PFSK-1 (cell line): ENCODE measurements at regions not wholly inside any gene's neighbourhood (a gene's known extent, or its start where the extent isn't known, plus 50 kb on each side); places are given as distances from the start of the nearest gene placed in this dataset.

Experiments used
- FOXP2 ChIP-seq: optimal IDR thresholded peaks from 2 replicates; pipeline ENCODE3; 2011; ENCODE audit warnings: borderline replicate concordance, control low read depth, inconsistent platforms; ENCODE audit not compliant: insufficient read depth; ENCODE audit errors: extremely low read length, extremely low read depth
- POLR2AphosphoS5 ChIP-seq: IDR thresholded peaks from 2 replicates; pipeline ENCODE4 v1.6.1; 2012; ENCODE audit warnings: low read depth, mild to moderate bottlenecking, control low read depth, low read length, moderate library complexity
- SIN3A ChIP-seq: IDR thresholded peaks from 2 replicates; pipeline ENCODE4 v1.6.1; 2012; ENCODE audit warnings: mild to moderate bottlenecking, low read length, moderate library complexity, borderline replicate concordance; ENCODE audit not compliant: insufficient read depth
- TAF1 ChIP-seq: IDR thresholded peaks from 2 replicates; pipeline ENCODE4 v1.6.1; 2012; ENCODE audit warnings: low read length, control low read depth, borderline replicate concordance; ENCODE audit not compliant: insufficient read depth
- TF ChIP-seq, protein P1 (sequence below), 2 experiments: IDR thresholded peaks; 2 replicates each; pipeline versions ENCODE4 v1.6.1 to v1.8.0; 2011 to 2012; ENCODE audit warnings: low read depth in 2 of 2, low read length in 2 of 2, control low read depth in 1 of 2, inconsistent platforms in 1 of 2, mild to moderate bottlenecking in 1 of 2, moderate library complexity in 1 of 2; ENCODE audit not compliant: insufficient read depth in 1 of 2

DNA sequence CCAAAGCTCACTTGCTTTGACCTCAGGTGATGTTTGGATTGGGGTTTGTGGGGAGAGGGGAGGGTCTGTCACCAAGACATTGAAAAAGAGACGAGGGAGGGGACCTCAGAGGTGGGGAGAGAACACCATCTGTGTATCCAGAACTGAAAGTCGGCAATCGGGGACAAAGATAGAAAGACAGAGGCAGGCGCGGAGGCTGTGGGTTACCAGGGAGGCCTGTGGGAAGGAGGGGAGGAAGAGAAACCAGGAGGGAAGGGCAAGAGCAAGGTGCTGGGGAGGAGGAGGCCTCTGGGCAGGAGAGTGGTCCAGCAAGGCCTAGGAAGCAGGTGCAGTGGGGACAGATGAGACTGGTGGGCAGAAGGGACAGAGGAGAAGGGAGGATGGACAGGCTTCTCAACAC is 211.2 kb downstream of the CDC5L start:
- TF ChIP-seq POLR2AphosphoS5 (no peak), SIN3A (no peak), TAF1 (no peak), FOXP2 (no peak)
- TF ChIP-seq, protein P1, sequence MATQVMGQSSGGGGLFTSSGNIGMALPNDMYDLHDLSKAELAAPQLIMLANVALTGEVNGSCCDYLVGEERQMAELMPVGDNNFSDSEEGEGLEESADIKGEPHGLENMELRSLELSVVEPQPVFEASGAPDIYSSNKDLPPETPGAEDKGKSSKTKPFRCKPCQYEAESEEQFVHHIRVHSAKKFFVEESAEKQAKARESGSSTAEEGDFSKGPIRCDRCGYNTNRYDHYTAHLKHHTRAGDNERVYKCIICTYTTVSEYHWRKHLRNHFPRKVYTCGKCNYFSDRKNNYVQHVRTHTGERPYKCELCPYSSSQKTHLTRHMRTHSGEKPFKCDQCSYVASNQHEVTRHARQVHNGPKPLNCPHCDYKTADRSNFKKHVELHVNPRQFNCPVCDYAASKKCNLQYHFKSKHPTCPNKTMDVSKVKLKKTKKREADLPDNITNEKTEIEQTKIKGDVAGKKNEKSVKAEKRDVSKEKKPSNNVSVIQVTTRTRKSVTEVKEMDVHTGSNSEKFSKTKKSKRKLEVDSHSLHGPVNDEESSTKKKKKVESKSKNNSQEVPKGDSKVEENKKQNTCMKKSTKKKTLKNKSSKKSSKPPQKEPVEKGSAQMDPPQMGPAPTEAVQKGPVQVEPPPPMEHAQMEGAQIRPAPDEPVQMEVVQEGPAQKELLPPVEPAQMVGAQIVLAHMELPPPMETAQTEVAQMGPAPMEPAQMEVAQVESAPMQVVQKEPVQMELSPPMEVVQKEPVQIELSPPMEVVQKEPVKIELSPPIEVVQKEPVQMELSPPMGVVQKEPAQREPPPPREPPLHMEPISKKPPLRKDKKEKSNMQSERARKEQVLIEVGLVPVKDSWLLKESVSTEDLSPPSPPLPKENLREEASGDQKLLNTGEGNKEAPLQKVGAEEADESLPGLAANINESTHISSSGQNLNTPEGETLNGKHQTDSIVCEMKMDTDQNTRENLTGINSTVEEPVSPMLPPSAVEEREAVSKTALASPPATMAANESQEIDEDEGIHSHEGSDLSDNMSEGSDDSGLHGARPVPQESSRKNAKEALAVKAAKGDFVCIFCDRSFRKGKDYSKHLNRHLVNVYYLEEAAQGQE (IDR thresholded peaks at IDR 0.05; ENCODE audit: insufficient read depth in 1 of 2, low read depth in 2 of 2, low read length in 2 of 2), result no peak
